DMS53 treated with DMSO at 0.1 percent for 48 hours (cell line): ENCODE measurements at regions not wholly inside any gene's neighbourhood (a gene's known extent, or its start where the extent isn't known, plus 50 kb on each side); places are given as distances from the start of the nearest gene placed in this dataset.

Source experiments
- DNase-seq: peaks from one replicate; lab custom pipeline; 2025; ENCODE audit not compliant: unreplicated experiment; lab: John Stamatoyannopoulos, UW

DNA sequence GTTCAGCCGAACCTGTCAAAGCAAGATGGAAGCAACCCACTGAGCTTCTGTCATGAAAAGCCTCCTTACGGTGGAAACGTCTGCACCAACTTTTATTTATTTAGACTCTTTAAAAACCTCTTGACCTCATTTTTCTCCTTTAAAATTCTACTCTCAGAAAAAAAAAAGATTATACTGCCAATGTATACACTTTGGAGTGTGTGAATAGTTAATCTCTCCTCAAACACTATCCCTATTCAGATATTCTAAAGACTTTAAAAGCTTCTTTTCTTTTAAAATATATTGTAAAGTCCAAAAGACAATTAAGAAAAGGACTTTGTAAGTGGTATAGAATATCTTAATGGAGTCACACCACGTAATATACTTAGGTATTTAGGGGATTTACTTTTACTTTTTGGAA, 335.2 kb upstream of the SEMA3D start:
- DNase-seq = peak; percentile 88

DNA sequence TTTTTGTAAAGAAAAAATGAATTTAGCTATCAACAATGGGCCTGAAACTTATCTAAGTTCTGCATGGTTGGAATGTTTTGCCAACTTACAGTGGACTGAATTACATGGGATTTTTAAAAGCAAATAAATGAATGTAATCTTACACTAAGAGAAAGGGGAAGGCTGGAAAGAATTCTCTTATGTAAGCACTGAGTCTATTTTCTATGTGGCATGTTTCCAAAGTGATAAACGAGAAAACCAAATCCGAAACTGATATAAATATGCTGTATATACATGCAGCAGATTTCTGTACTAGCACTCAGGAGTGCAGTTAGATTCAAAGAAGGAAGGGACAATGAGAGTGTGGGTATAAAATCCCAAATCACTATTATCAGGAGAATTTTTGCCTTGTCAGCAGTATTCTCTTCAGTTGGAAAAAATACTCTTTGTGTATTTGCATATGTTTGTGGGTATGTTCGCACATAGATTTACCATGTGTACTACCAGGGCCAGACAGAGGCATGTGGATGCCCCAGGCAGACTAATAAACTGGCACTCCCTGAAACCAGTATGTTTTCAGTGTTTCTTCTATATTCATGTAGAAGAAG, 334.3 kb upstream of the SEMA3D start:
- peak; percentile 44 for DNase-seq

DNA sequence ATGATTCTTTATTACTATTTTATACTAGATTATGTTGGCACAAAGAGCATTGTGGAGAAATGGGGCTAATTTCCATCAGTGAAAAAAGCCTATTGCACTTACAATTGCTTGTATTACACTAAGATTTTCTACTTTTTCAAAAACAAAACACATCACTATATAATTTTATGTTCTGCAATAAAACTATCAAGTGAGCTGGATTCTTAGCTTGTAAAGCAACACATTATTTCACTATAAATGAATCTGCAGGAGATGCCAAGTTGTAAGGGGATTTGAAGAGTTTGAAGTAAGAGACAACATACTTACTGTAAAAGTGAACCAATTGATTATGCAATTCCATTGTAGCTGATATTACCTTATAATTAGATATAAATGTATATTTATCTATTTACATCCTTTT, 333.3 kb upstream of the SEMA3D start:
- DNase-seq = no peak

GRCh38 chr7:85516675-85517074, 329.8 kb upstream of the SEMA3D start:
- DNase-seq = no peak

- DNase-seq = no peak
Observed at GRCh38 chr7:85512790-85513189, 325.9 kb upstream of the SEMA3D start.

DNA sequence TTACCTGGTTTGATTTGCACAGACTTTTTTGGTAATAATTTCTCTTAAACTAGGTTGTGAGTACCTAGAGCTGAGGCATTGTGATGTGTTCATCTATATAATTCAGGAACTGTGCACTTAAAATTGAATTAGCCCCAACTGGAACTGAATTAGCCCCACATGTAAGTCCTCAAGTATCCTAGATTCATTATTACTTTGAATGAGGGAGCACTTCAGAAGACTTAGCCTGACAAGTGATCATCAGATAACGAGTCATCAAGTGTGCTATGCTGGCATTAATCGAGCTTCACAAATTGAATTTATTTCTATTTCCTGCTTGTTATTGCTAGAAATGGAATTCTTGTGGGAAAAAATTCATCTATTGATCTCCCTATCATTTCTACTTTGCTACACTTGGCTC, 323.4 kb upstream of the SEMA3D start:
- no peak for DNase-seq

GRCh38 chr7:85509476-85509875, 322.6 kb upstream of the SEMA3D start:
- no peak for DNase-seq

GRCh38 chr7:85508642-85509410, 322.0 kb upstream of the SEMA3D start:
- no peak for DNase-seq

DNA sequence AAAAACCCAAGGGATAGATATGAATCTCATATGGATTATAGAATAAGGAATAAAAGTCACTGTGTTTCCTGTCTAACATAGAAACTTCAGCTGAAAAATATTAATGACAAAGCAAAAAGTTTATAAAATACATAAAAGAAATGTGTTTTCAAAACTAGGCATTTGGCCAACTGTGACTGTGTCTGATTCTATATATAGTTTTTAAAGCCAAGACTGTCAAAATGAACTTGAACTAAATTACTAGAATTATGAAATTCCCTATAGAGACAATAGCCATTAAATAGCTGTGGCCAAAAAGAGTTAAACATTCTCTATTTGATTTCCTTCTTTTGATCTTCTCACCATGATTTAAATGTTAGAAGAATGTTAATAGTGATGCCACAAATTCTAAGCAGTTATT, 311.2 kb upstream of the SEMA3D start:
- DNase-seq = no peak

GRCh38 chr7:85489498-85489897, 302.6 kb upstream of the SEMA3D start:
- DNase-seq = peak; percentile 30

DNA sequence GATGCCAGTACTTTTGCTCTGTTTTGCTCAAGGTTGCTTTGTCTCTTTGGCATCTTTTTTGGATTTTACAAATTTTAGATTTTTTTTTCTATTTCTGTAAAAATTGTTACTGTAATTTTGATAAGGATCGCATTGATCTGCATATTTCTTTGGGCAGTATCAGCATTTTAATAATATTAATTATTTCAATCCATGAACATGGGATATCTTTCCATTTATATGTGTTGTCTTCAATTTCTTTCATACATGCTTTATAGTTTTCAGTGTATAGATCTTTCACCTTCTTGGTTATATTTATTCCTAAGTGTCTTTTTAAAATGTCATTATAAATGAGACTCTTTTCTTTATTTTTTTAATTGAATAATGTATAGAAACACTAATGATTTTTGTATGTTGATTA, 301.6 kb upstream of the SEMA3D start:
- DNase-seq = no peak

- no peak for DNase-seq
Observed at GRCh38 chr7:85483177-85483576, 296.3 kb upstream of the SEMA3D start.

DNA sequence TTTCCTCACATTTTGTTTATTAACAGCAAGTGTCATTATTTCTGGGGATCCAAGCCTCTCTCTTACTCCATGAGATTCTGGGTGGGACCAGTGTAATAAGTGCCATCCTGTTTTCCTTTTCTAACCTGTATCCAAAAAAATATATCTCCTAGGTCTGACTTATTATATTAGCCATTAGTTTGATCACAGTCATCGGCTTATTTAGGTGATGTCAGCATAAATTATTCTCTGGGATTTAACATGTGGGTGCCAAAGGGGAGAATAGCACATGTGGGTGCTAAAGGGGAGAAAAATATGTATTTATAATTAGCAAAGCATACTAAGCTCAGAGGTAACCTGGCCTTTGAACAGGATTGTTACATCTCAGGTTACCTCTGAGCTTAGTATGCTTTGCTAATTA, 293.8 kb upstream of the SEMA3D start:
- no peak for DNase-seq

- no peak for DNase-seq
Observed at GRCh38 chr7:85479918-85480643, 293.2 kb upstream of the SEMA3D start.

GRCh38 chr7:85478530-85478929, 291.7 kb upstream of the SEMA3D start:
- no peak for DNase-seq

GRCh38 chr7:85475476-85475875, 288.6 kb upstream of the SEMA3D start:
- no peak for DNase-seq

DNA sequence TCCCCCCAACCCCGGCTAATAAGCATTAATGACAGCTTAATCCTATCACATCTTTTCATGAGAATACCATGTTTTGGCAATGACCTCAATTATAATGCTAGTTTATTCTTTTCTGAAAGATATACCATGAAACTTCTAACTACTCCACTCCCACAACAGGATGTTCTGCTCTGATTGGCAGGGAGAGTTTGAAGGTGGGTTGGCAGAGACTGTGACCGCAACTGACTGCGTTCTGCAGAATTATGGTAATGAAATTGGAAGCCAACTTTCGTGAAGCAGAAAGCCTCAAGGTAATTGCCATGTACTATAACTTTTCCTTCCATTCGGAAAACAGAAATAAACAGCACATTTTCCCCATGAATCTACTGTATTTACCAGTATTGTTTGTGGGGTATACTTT, 288.2 kb upstream of the SEMA3D start:
- DNase-seq = no peak

GRCh38 chr7:85474234-85474633, 287.4 kb upstream of the SEMA3D start:
- no peak for DNase-seq

DNA sequence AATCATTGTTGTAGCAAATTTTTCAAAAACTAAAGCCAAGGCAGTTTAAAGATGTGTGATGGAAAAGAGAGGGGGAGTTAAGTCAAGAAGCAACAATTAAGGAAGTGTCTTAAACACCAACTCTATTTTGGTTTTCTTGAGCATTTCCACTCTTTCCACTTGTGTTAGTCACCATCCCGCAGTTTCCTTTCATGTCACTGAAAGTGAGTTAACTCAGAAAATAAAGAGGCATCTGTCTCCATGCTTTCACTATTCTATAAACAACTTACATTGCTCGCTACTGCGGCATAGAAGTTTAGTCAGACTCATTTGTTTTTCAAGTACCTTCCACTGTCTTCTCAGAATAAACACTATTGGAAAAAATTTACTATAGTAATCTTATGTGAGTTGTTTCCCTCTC, 284.9 kb upstream of the SEMA3D start:
- no peak for DNase-seq

DNA sequence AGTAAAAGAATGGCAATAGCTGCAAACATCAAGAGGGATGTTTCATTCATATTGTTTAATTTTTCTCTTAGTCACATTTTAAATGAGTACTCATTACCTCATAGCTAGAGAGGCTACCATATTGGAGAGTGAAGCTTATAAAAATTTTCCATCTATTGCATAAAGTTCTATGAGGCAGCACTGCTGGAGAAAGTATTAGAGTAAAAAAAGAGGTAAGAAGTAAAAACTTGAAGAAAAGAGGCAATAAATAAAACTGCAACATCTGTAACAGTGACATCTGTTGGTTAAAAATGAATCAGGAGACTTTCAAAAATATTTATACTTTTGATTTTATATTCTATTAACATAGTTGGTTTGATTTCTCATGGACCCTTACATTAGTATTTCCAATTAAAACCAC, 284.5 kb upstream of the SEMA3D start:
- DNase-seq = no peak

GRCh38 chr7:85469446-85470010, 282.7 kb upstream of the SEMA3D start:
- DNase-seq = no peak

- DNase-seq = no peak
Observed at GRCh38 chr7:85464042-85464651, 277.3 kb upstream of the SEMA3D start.
